Peyer's patch (tissue), 4 donors: ENCODE measurements at regions not wholly inside any gene's neighbourhood (a gene's known extent, or its start where the extent isn't known, plus 50 kb on each side); places are given as distances from the start of the nearest gene placed in this dataset.

Source experiments
- CTCF ChIP-seq, 6 experiments: fragments of 450-650 bp in 4 of 6; fragments of 200-600 bp in 2 of 6; sonication (generic) in 1 of 6; IDR thresholded peaks; one replicate each; pipeline ENCODE4 v1.5.1; 2017 to 2019; ENCODE audit warnings: antibody characterized with exemption in 6 of 6, mild to moderate bottlenecking in 3 of 6, moderate library complexity in 1 of 6
- POLR2A ChIP-seq, 2 donors: fragments of 450-650 bp; IDR thresholded peaks; one replicate each; pipeline ENCODE4 v1.5.1; 2017; ENCODE audit warnings: antibody characterized with exemption in 2 of 2, mild to moderate bottlenecking in 2 of 2, moderate library complexity in 2 of 2

GRCh38 chr20:40512994-40513393 lies 176.0 kb downstream of the MAFB start:
- TF ChIP-seq CTCF (IDR thresholded peaks at IDR 0.05), result no peak
- no peak for TF ChIP-seq POLR2A (IDR thresholded peaks at IDR 0.05)
